Kidney (tissue), 13 donors: ENCODE measurements at regions not wholly inside any gene's neighbourhood (a gene's known extent, or its start where the extent isn't known, plus 50 kb on each side); places are given as distances from the start of the nearest gene placed in this dataset.
A peak's percentile ranks its signal among the peaks of the same experiment; 100 is the strongest.

Experiments
- DNase-seq, 5 donors: peaks; one replicate each; pipeline ENCODE4 v3.0.0-alpha.2; 2013 to 2020
- FAIRE-seq: peaks from 2 replicates; lab custom pipeline; 2012; peaks lifted over from hg19 to GRCh38; lab: Jason Lieb, UNC
- H3K27ac ChIP-seq, 2 donors: one replicate each; pipeline ENCODE4 v1.7.0; 2013; ENCODE audit warnings: low read depth in 2 of 2, low read length in 2 of 2, inconsistent platforms in 1 of 2
- H3K27me3 ChIP-seq: one replicate; pipeline ENCODE4 v1.7.1; 2013; ENCODE audit warnings: low read length, inconsistent platforms; ENCODE audit not compliant: control insufficient read depth, insufficient read depth
- H3K36me3 ChIP-seq, 3 donors: one replicate each; pipeline versions ENCODE4 v1.7.0 to v1.7.1; 2013; ENCODE audit warnings: low read length in 3 of 3, control low read depth in 1 of 3, inconsistent platforms in 1 of 3; ENCODE audit not compliant: insufficient read depth in 3 of 3, control insufficient read depth in 2 of 3
- H3K4me1 ChIP-seq, 3 donors: one replicate each; pipeline versions ENCODE4 v1.7.0 to v1.7.1; 2013; ENCODE audit warnings: low read length in 3 of 3, inconsistent platforms in 1 of 3, low read depth in 1 of 3; ENCODE audit not compliant: control insufficient read depth in 2 of 3, insufficient read depth in 2 of 3
- H3K4me3 ChIP-seq, 3 donors: one replicate each; pipeline versions ENCODE4 v1.7.0 to v1.8.1; 2013; ENCODE audit warnings: low read length in 3 of 3, control low read depth in 1 of 3, inconsistent platforms in 1 of 3
- H3K9ac ChIP-seq, 3 donors: one replicate each; pipeline versions ENCODE4 v1.7.0 to v1.7.1; 2013; ENCODE audit warnings: low read length in 3 of 3, control low read depth in 1 of 3, inconsistent platforms in 1 of 3
- H3K9me3 ChIP-seq, 3 donors: one replicate each; pipeline versions ENCODE4 v1.7.0 to v1.7.1; 2013; ENCODE audit warnings: low read length in 3 of 3, control low read depth in 1 of 3, inconsistent platforms in 1 of 3; ENCODE audit not compliant: control insufficient read depth in 2 of 3, insufficient read depth in 1 of 3
- CTCF ChIP-seq: IDR thresholded peaks from 3 replicates; pipeline ENCODE4 v1.5.1; 2012; ENCODE audit warnings: mild to moderate bottlenecking, moderate library complexity, borderline replicate concordance; ENCODE audit not compliant: insufficient read depth; ENCODE audit errors: extremely low read depth
- intact Hi-C: fragments of 100-400 bp; cut with DNase I; formaldehyde crosslinking; loops from one replicate; pipeline ENCODE4 v1.11.1; 2022
- donor health status: control.
- donor health status: control.
- donor health status: control.
- donor health status: control.
- donor health status: control.
- donor health status: DM: yes; HTN: yes; CAD: no.
- donor health status: Normal renal cell carcinoma (clear cell type).

GRCh38 chr5:178788381-178789085 is 58.1 kb upstream of the ZNF354A start:
- H3K4me1 ChIP-seq, result peaks cover 0 to 3% (median 0%) of the 10 kb centered on the region in 3 donors
- intact Hi-C loops, result no loop called here
- TF ChIP-seq CTCF, result no peak
- H3K4me3 ChIP-seq, result no peak overlapping the region
- no peak overlapping the region for H3K9ac ChIP-seq
- H3K9me3 ChIP-seq, result no peaks in the 10 kb centered on the region
- no peak for FAIRE-seq
- H3K36me3 ChIP-seq, result no peaks in the 10 kb centered on the region
- H3K27ac ChIP-seq, result no peak overlapping the region
- peak in 1 of 5 donors; percentile 30 for DNase-seq
- H3K27me3 ChIP-seq, result no peaks in the 10 kb centered on the region

GRCh38 chr5:178787889-178788288 is 57.4 kb upstream of the ZNF354A start:
- DNase-seq, result no peak
- Histone ChIP-seq H3K4me3 (no peak overlapping the region), H3K27me3 (no peaks in the 10 kb centered on the region), H3K36me3 (no peaks in the 10 kb centered on the region), H3K9me3 (no peaks in the 10 kb centered on the region), H3K4me1 (peaks cover 0 to 3% (median 0%) of the 10 kb centered on the region in 3 donors), H3K27ac (no peak overlapping the region), H3K9ac (no peak overlapping the region)
- intact Hi-C loops, result no loop called here
- TF ChIP-seq CTCF, result no peak
- FAIRE-seq, result no peak

GRCh38 chr5:178786859-178787499 is 56.5 kb upstream of the ZNF354A start:
- no peak overlapping the region for H3K4me3 ChIP-seq
- peaks cover 0 to 3% (median 0%) of the 10 kb centered on the region in 3 donors for H3K4me1 ChIP-seq
- H3K27ac ChIP-seq, result no peak overlapping the region
- H3K27me3 ChIP-seq, result no peaks in the 10 kb centered on the region
- no peaks in the 10 kb centered on the region for H3K9me3 ChIP-seq
- TF ChIP-seq CTCF, result no peak
- no peak for FAIRE-seq
- intact Hi-C loops, result no loop called here
- H3K36me3 ChIP-seq, result no peaks in the 10 kb centered on the region
- DNase-seq, result peak in 4 of 5 donors; percentile 59 to 87 (median 79)
- no peak overlapping the region for H3K9ac ChIP-seq
